Inferior parietal cortex (tissue), 1 donor: ENCODE measurements at regions not wholly inside any gene's neighbourhood (a gene's known extent, or its start where the extent isn't known, plus 50 kb on each side); places are given as distances from the start of the nearest gene placed in this dataset.
"Not testable (repeated sequence)": the region's sequence is repeated elsewhere in the genome, so short reads cannot be mapped to it uniquely, and the experiment has no call there.

Source experiments
- DNase-seq: peaks from one replicate; pipeline ENCODE4 v3.0.0-alpha.2; 2016; ENCODE audit errors: extremely low spot score

DNA sequence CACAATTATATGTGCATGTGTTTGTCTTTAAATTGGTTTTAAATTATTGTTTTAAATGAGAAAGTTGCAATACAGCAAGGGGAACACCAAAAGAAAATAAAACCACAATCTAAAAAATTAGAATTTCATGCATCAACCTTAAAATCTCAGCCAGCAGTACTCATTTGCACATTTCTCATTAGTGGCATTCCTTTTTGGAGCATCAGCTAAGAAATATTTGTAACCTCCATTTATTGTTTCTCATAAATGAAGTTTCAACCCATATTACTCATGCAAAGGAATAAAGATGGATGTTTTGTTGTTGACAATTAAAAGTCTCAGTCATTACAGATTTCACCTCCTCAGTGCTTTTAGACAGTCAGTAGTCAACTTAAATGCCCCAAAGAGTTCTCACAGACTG, 160.1 kb downstream of the TBX15 start:
- DNase-seq = no peak

- no peak for DNase-seq
Measured at GRCh38 chr1:118827636-118828035, 160.5 kb downstream of the TBX15 start.

GRCh38 chr1:118827207-118827606, 160.9 kb downstream of the TBX15 start:
- no peak for DNase-seq

DNA sequence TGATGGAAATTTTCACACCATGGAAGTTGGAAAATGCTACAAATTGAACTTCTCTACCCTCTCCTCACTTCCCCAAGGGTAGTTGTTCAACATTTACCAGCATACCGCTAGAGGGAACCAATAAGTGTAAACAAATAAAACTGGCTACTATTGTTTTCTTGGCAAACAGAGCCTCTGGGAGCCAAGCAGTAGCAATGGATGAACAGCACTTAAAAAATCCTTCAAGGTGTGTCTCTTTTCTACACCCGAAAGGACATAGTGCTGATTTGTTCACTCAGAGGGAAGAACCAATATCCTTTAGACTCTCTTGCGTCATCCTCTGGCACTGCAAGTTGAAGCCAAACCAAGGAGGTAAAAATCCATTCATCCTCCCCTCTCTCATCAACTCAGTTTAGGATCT, 161.5 kb downstream of the TBX15 start:
- DNase-seq = no peak

DNA sequence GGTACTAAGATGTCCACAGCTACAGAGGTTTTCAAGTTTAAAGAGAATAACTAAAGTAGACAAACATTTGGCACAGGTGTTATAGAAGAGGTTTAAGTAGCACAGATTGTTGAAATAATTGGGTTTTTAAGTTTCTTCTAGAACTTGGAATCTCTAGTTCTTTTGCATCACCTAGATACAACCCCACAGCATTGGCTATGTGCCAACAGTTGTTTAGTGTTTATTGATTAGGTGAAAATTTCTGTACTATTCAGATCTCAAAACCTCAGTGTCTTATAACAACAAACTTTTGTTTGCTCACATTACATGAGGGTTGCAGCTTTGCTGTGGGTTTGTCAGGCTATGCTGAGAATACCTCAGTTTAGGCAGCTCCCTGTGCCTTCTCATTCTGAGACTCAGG, 162.5 kb downstream of the TBX15 start:
- DNase-seq = no peak

GRCh38 chr1:118821801-118822200, 166.3 kb downstream of the TBX15 start:
- DNase-seq = no peak

DNA sequence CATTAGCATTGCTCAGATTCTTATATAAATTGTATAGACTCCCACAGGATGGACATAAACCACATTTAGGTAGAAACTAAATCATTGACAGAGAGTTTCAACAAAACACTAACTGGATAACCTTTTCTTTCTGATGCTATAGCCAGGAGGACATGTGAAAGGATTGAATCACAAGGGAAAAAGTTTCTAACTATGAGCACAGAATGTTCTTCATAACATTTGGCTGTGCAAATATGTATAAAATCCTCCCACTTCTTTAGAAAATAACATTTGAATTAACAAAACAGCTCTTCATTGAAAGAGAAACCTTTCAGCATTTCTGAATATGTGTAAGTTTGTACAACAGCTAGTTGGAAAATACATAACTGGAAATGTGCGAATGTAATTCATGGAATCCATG, 167.3 kb downstream of the TBX15 start:
- DNase-seq = peak; percentile 22

GRCh38 chr1:118815909-118816308, 172.2 kb downstream of the TBX15 start:
- DNase-seq = no peak

DNA sequence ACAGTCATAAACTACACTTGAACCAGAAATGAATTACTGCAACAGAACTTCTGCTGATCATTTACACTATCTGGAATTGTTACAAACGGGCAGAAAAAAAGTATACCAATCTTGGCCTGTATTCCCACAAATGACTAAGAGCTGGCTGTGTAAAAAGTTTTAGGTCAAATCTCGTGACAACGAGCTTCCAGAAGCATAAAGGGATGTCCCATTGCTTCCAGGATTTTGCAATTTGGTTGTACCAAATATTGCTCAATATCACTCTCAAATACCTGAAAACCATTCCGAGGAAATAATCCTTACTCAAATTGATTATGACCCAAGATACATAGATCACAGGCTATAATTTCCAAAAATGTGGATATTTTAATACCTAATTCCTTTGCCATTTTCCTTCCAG, 175.6 kb downstream of the TBX15 start:
- no peak for DNase-seq

DNA sequence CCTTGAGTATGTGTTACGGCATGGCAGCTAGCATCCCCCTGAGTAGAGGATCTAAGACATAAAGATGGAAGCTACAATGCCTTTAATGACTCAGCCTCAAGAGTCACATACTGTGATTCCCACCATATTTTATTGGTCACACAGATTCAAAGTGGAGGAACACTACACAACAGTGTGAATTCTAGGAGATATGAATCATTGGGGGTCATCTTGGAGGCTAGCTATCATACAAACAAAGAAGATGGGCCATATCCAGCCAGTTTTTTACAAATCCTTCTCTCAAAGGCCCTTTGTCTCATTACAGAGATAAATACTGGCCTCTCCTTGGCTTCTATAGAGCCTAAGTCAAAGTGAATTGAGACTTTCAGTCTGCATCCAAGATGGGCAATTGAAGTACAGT, 177.0 kb downstream of the TBX15 start:
- no peak for DNase-seq

- DNase-seq = no peak
Measured at GRCh38 chr1:118809586-118809985, 178.6 kb downstream of the TBX15 start.

DNA sequence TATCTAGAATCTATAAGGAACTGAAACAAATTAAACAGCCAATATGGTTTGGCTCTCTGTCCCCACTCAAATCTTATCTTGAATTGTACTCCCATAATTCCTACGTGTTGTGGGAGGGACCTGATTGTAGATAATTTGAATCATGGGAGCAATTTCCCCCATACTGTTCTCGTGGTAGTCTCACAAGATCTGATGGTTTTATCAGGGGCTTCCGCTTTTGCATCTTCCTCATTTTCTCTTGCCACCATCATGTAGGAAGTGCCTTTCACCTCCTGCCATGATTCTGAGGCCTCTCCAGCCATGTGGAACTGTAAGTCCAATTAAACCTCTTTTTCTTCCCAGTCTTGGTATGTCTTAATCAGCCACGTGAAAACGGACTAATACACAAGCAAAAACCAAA, 185.0 kb downstream of the TBX15 start:
- DNase-seq = not testable (repeated sequence)

GRCh38 chr1:118791094-118791691, 196.9 kb downstream of the TBX15 start:
- DNase-seq = no peak

GRCh38 chr1:118788463-118788862, 199.7 kb downstream of the TBX15 start:
- DNase-seq = no peak

GRCh38 chr1:118786454-118787155, 201.5 kb downstream of the TBX15 start:
- no peak for DNase-seq

- DNase-seq = no peak
Measured at GRCh38 chr1:118785246-118785645, 202.9 kb downstream of the TBX15 start.

DNA sequence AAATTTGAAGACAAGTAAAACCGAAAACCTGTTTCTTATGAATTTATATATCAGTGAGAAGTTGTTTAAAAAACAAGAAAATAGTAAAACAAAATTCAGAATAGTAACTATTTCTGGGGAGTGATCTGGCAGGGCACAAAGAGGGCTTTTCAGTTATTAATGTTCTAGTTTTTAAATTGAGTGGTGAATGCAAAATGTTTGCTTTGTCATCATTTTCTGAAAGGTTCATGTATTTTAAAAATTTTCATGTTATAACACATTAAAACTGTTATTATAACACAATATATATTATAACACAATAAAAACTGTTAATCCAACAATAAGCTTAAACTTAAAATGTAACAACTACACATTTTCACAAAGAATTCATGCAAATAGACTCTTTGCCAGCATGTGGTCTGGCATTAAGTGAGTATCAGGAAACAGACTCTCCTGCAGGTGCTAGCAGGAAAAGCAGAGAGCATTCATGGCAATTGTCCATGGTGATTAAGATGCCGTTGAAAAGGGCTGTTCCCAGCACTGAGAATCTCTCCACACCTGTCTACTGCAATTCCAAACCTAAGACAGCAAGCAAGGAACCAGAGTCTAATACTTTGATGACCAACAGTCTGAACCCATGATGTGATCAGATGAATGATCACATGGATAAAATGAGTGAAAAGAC, 204.9 kb downstream of the TBX15 start:
- DNase-seq = no peak

DNA sequence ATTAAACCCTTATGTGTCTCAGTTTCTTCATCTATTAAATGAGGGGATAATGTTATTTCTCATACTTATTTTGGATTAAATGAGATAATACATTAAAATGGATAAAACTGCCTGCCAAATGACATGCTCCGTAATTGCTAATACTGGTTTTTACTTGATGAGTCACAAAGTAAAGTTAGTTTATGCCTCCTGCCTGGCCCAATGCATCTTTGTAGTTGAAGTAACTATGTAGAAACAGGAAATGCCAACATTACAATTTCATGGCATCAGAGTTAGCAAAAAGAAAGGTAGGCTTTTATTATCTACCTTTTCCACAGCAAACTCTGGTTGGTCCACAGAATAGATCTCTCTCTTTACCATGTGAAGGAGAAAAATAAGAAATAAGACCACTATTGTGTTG, 214.5 kb downstream of the TBX15 start:
- DNase-seq = no peak

DNA sequence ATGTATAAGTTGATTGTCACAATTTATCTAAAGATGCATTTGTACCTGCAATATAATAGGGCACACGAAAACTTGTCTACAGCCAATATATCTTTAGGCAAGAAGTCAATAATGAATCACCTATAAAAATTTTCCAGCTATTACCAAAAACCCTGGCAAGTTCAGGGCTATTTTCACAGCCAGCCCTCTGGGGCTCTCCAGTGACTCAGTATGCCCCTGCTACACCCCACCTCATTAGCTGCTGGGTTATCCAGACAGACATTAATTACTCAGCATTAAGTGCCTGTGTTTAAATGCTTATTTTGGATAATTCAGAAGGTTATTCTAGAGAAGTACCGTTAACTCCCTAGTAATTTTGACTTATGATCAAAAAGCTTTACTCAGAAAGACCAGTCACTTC, 220.2 kb downstream of the TBX15 start:
- DNase-seq = no peak

GRCh38 chr1:118753976-118754375, 234.2 kb downstream of the TBX15 start:
- DNase-seq = no peak

DNA sequence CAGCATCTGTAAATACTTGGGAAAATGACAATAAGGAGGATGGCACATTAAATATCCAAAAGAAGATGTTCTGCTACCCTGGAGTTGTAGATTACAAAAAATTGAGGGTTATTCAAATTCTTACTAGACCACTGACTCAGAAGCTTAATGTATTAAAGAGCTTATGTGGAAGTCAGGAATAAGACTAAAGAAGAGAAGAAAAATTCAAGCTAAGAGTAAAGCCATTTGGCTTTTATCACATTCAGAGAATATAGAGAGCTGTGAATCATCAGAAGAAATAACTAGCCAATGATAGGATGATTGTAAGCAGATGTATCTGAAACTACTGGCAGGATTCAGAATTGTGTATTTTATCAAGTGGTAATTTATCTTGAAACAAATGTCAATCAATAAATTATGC, 237.0 kb downstream of the TBX15 start:
- DNase-seq = no peak

DNA sequence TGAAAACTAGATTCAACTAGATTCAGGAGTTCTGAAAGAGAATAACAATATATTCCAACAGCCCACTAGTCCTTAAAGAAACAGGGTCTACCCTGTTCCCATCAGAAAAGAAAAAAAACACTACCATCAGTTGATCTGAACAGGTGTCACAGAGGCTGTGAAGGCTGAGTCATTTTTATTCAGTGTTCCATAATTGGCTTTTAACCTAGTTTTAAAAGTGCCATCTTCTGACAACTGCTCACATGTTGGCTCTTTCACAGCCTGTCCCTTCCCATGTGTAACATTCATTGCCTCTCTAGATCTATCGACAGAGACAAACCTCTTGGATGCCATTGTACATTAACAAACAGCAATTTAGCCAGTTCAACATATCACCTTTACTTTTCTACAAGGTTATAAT, 243.7 kb downstream of the TBX15 start:
- no peak for DNase-seq

DNA sequence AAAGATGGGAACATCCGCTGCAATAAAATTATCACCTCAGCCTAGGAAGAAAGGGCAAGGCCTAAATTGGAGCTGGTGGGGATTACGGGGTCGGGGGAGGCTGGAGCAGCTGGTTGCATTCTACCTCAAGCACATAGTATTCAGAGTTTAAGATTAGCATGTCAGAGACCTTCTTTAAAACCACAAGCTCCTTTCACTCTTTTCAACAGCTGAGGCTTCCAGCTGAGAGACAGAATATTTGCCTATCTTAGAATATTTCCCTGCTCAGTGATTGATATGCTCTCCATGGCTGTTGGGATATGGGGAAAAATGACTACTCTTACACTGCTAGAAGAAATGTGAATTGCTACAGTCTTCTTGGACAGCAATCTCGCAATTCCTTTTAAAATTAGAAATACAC, 248.6 kb downstream of the TBX15 start:
- DNase-seq = no peak
